Esophagus muscularis mucosa (tissue), 4 donors: ENCODE measurements at regions not wholly inside any gene's neighbourhood (a gene's known extent, or its start where the extent isn't known, plus 50 kb on each side); places are given as distances from the start of the nearest gene placed in this dataset.

ENCODE experiments used
- EP300 ChIP-seq: sonication (generic); formaldehyde crosslinking; IDR thresholded peaks from one replicate; pipeline ENCODE4 v1.6.1; 2017; ENCODE audit warnings: antibody characterized with exemption
- POLR2A ChIP-seq: fragments of 450-650 bp; IDR thresholded peaks from one replicate; pipeline ENCODE4 v1.6.1; 2017; ENCODE audit warnings: antibody characterized with exemption, moderate library complexity, mild to moderate bottlenecking, low read depth
- POLR2AphosphoS5 ChIP-seq, 2 donors: sonication (generic); formaldehyde crosslinking; IDR thresholded peaks; one replicate each; pipeline ENCODE4 v1.6.1; 2017; ENCODE audit warnings: antibody characterized with exemption in 2 of 2
- TF ChIP-seq, protein P1 (sequence below), 3 experiments: fragments of 200-600 bp in 2 of 3; fragments of 450-650 bp in 1 of 3; sonication (generic) in 2 of 3; IDR thresholded peaks; one replicate each; pipeline ENCODE4 v1.5.1; 2017 to 2019; ENCODE audit warnings: antibody characterized with exemption in 3 of 3, mild to moderate bottlenecking in 2 of 3, moderate library complexity in 1 of 3

- TF ChIP-seq, protein P1, sequence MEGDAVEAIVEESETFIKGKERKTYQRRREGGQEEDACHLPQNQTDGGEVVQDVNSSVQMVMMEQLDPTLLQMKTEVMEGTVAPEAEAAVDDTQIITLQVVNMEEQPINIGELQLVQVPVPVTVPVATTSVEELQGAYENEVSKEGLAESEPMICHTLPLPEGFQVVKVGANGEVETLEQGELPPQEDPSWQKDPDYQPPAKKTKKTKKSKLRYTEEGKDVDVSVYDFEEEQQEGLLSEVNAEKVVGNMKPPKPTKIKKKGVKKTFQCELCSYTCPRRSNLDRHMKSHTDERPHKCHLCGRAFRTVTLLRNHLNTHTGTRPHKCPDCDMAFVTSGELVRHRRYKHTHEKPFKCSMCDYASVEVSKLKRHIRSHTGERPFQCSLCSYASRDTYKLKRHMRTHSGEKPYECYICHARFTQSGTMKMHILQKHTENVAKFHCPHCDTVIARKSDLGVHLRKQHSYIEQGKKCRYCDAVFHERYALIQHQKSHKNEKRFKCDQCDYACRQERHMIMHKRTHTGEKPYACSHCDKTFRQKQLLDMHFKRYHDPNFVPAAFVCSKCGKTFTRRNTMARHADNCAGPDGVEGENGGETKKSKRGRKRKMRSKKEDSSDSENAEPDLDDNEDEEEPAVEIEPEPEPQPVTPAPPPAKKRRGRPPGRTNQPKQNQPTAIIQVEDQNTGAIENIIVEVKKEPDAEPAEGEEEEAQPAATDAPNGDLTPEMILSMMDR (IDR thresholded peaks at IDR 0.05) = no peak
- TF ChIP-seq EP300 = no peak
- no peak for TF ChIP-seq POLR2A
- TF ChIP-seq POLR2AphosphoS5 (IDR thresholded peaks at IDR 0.05) = no peak
Observed at GRCh38 chr1:58904299-58905125, 120.7 kb upstream of the JUN start.
